H1 (cell line): ENCODE measurements at regions not wholly inside any gene's neighbourhood (a gene's known extent, or its start where the extent isn't known, plus 50 kb on each side); places are given as distances from the start of the nearest gene placed in this dataset.

Experiments used
- MAFK ChIP-seq: IDR thresholded peaks from 2 replicates; pipeline ENCODE4 v1.6.1; 2012; ENCODE audit warnings: low read depth, mild to moderate bottlenecking, improper control_type of control experiment, low read length
- TF ChIP-seq, protein P1 (sequence below): fragments of 300-600 bp; sonication (generic); IDR thresholded peaks from 2 replicates; pipeline ENCODE4 v1.7.1; 2012; ENCODE audit warnings: low read length, moderate library complexity, mild to moderate bottlenecking, inconsistent platforms; ENCODE audit not compliant: insufficient replicate concordance

GRCh38 chr22:34324763-34325162, 404.5 kb upstream of the LARGE1 start (continued):
- TF ChIP-seq, protein P1, sequence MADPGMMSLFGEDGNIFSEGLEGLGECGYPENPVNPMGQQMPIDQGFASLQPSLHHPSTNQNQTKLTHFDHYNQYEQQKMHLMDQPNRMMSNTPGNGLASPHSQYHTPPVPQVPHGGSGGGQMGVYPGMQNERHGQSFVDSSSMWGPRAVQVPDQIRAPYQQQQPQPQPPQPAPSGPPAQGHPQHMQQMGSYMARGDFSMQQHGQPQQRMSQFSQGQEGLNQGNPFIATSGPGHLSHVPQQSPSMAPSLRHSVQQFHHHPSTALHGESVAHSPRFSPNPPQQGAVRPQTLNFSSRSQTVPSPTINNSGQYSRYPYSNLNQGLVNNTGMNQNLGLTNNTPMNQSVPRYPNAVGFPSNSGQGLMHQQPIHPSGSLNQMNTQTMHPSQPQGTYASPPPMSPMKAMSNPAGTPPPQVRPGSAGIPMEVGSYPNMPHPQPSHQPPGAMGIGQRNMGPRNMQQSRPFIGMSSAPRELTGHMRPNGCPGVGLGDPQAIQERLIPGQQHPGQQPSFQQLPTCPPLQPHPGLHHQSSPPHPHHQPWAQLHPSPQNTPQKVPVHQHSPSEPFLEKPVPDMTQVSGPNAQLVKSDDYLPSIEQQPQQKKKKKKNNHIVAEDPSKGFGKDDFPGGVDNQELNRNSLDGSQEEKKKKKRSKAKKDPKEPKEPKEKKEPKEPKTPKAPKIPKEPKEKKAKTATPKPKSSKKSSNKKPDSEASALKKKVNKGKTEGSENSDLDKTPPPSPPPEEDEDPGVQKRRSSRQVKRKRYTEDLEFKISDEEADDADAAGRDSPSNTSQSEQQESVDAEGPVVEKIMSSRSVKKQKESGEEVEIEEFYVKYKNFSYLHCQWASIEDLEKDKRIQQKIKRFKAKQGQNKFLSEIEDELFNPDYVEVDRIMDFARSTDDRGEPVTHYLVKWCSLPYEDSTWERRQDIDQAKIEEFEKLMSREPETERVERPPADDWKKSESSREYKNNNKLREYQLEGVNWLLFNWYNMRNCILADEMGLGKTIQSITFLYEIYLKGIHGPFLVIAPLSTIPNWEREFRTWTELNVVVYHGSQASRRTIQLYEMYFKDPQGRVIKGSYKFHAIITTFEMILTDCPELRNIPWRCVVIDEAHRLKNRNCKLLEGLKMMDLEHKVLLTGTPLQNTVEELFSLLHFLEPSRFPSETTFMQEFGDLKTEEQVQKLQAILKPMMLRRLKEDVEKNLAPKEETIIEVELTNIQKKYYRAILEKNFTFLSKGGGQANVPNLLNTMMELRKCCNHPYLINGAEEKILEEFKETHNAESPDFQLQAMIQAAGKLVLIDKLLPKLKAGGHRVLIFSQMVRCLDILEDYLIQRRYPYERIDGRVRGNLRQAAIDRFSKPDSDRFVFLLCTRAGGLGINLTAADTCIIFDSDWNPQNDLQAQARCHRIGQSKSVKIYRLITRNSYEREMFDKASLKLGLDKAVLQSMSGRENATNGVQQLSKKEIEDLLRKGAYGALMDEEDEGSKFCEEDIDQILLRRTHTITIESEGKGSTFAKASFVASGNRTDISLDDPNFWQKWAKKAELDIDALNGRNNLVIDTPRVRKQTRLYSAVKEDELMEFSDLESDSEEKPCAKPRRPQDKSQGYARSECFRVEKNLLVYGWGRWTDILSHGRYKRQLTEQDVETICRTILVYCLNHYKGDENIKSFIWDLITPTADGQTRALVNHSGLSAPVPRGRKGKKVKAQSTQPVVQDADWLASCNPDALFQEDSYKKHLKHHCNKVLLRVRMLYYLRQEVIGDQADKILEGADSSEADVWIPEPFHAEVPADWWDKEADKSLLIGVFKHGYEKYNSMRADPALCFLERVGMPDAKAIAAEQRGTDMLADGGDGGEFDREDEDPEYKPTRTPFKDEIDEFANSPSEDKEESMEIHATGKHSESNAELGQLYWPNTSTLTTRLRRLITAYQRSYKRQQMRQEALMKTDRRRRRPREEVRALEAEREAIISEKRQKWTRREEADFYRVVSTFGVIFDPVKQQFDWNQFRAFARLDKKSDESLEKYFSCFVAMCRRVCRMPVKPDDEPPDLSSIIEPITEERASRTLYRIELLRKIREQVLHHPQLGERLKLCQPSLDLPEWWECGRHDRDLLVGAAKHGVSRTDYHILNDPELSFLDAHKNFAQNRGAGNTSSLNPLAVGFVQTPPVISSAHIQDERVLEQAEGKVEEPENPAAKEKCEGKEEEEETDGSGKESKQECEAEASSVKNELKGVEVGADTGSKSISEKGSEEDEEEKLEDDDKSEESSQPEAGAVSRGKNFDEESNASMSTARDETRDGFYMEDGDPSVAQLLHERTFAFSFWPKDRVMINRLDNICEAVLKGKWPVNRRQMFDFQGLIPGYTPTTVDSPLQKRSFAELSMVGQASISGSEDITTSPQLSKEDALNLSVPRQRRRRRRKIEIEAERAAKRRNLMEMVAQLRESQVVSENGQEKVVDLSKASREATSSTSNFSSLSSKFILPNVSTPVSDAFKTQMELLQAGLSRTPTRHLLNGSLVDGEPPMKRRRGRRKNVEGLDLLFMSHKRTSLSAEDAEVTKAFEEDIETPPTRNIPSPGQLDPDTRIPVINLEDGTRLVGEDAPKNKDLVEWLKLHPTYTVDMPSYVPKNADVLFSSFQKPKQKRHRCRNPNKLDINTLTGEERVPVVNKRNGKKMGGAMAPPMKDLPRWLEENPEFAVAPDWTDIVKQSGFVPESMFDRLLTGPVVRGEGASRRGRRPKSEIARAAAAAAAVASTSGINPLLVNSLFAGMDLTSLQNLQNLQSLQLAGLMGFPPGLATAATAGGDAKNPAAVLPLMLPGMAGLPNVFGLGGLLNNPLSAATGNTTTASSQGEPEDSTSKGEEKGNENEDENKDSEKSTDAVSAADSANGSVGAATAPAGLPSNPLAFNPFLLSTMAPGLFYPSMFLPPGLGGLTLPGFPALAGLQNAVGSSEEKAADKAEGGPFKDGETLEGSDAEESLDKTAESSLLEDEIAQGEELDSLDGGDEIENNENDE = no peak
- TF ChIP-seq MAFK = no peak
